ENCODE measurements at regions not wholly inside any gene's neighbourhood (a gene's known extent, or its start where the extent isn't known, plus 50 kb on each side); places are given as distances from the start of the nearest gene placed in this dataset.
"Not testable (repeated sequence)": the region's sequence is repeated elsewhere in the genome, so short reads cannot be mapped to it uniquely, and the experiment has no call there.

DNA sequence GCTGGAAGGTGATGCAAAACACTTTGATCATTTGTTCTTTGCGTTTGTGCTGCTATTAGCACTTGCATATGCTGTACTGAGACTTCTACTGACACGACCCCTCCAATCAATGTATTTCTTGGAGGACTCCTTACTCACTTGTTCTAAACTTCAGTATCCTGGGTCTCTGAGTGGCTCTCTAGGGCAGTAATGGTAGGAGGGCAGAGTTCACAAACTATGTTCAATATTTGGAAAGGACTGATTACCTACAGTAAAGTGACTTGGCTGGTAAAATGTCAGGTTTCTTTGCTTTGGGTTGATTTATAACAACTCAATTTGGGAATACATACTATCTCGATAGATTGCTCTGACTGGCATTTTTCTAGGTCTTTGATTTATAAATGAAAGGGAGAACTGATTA lies 93.7 kb downstream of the TRIM43 start:
- DNase-seq (ENCODE audit: low read depth in 3 of 3) = no peak

DNA sequence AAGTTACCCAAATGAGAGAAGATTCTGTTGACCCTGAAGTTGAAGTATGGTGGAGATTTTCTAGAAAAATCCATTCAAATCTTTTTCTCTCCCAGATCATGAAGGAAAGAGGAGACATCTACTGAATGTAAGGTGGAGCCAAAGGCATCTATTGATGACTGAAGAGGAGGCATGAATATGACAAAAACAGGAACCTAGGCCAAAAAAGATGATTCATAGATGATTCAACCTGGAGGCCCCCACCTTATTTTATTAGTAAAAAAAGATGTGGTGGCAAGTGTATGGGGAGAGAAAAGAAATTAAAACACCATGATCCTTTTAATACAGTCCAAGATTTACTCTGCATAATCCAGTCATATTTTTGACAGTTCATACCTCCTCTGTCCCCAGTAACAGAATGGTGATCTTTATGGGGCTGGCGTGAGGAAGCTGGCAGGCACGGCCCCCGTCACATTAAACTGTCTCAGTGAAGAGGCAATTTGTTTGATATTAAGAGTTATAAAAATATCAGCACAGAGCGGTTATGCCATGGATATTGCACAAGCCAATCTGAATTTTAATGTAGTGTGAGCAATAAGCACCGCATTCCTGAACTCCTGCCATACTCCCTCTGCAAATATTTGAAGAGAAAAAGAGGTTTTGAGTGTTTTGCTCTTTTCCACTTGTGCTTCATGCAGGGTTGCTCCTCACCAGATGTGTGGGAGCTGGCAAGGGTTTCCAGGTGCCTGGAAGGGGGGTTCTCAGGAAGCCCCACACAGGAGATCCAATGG lies 94.4 kb downstream of the TRIM43 start:
- DNase-seq (ENCODE audit: low read depth in 3 of 3) = not testable (repeated sequence)

DNA sequence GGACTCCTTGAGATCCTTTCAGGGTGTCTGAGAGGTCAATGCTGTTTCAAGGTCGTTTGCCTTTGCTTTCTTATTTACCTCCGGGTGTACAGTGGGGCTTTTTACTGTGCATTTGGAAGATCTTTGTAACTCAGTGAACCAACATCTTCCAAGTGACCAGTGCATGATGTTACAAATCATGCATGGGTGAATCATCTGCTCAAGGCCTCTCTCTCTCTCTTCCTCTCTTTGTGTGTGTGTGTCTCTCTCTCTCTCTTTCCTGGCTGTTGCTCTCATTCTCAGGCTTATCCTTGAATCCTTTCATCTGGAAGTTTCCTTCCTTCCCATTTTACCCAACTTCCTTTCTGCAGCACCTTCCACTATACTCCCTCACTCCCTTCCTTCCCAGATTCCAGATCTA lies 96.1 kb downstream of the TRIM43 start:
- not testable (repeated sequence) for DNase-seq (ENCODE audit: low read depth in 3 of 3)

DNA sequence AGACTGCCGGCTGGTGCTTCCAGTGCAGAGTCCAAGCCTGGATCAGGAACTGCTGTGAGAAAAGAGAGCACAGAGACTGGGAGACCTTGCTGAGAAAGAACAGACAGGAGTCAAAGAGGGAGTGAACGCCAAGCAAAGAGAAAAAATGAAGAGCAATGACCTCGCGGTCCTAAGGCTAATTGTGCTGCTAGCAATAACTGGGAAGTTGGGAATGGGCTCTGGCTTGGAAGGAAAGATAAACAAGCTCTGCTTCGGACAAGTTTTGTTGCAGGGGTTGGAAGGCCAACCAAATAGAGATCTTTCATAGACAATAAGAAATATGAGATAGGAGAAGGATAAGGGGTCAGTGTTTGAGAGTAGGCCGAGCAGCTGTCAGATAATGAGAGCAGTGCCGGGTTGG lies 99.4 kb downstream of the TRIM43 start:
- not testable (repeated sequence) for DNase-seq (ENCODE audit: low read depth in 3 of 3)

DNA sequence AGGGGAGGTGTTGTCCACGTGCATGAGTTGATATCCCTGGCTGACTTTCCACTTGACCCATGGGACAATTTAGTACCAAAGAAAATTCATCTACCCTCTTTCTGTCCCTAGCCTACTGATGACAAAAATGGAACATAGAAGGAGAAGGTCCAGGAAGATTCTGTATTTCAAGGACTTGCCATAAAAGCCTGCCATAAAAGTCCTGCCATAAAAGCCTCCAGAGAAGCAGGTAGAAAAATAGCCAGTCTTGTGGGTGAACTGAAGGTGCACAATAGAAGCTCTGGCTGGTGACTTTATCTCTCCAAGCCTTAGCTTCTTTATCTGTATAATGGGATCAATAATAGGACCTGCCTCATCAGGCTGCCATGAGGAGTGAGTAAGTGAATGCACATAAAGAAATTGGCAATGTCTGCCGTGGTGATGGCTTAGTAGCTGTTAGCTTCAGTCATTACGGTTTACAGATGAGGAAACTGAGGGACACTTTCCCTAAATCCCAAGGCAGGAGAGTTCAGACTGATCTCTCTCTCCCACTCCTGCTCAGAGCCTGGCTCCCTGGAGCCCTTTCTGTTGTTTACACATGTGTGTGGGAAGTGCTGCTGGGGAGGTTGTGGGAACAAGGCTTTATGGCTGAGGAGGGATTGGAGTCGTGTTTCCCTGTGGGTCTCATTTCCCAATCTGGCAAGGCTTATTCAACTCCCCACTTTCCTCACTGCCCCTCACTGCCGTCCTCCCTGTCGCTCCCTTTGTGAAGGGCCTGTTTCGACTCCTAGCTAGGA lies 101.5 kb downstream of the TRIM43 start:
- not testable (repeated sequence) for DNase-seq (ENCODE audit: low read depth in 3 of 3)

DNA sequence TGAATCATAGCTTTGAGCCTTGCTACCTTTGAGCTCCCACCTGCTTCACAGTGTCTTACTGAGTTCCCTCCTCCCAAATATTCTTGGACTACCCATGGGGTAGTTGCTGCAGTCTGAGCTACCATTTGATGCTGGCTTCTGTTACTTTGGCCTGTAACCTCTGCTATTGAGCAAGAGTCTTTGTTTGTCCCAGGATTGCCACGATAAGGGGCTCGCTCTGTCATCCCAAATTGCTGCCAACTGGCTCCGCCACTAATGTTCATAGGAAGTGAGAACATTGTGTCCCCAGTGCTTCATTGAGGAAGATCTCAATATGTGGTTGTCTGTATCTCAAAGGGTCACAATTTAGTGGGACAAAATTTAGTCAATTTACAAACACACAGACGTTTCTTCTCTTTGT lies 103.8 kb downstream of the TRIM43 start:
- DNase-seq (ENCODE audit: low read depth in 3 of 3) = no peak

DNA sequence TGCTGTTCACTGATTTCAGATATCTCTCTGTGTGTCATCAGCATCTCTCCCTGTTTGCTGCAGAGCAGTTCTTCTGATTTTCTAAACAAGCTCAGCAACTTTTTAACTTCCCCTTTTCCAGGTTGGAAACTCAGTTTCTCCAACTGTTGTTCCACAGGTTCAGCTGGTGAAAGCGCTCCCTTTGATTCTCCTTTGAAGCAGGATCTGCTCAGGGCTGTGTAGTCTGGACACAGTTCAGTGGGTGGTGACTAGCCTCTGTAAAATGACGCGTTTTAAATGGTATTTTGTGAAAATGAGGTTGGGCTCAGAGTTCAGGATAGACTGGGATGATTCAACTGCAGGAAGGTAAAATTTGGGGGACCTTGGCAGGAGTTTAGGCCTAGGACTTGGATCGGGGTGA lies 106.3 kb downstream of the TRIM43 start:
- DNase-seq (ENCODE audit: low read depth in 3 of 3) = no peak

DNA sequence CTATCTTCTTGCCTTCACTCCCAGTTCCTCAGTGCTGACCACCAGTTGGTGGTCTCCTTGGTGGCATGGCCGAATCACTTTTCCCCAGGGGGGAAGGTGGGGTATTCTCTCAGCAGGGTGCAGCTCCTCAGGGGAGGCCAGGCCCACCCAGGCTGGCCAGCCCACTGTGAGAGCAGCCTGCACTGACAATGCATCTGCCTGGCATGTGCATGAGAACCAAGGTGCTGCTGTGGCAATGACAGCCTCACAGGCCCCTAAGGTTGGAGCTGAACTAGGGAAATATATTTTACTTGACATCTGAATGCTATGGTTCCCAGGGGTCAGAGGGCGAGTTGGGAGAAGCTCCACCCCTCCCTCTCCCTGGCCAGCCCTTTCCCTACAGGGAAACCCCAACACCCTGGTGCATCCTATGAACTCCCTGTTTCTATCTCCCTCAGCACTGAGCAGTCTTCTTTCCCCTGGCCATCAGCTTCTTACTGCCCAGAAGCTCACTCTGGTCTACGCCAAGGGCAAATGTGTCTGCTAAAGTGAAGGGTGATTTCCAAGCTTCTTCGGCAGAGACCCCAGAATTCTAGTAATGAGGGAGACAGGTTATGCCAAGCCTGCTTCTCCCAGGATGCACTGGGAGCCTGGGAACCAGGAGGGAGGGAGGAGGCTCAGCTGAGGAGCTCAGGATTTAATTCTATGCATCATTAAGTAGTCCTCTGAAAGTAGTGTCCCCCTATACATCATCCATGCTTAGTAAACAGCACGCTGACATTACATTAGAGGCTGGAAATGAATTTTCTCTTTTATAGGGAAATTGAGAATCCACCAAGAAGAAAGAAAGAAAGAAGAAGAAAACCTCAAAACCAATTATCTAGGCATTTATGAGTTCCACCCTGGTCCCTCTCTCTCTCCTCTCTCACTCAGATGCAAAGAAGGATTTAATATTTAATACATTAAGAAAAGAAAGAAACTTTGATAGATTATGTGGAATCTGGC lies 107.7 kb downstream of the TRIM43 start:
- not testable (repeated sequence) for DNase-seq (ENCODE audit: low read depth in 3 of 3)

DNA sequence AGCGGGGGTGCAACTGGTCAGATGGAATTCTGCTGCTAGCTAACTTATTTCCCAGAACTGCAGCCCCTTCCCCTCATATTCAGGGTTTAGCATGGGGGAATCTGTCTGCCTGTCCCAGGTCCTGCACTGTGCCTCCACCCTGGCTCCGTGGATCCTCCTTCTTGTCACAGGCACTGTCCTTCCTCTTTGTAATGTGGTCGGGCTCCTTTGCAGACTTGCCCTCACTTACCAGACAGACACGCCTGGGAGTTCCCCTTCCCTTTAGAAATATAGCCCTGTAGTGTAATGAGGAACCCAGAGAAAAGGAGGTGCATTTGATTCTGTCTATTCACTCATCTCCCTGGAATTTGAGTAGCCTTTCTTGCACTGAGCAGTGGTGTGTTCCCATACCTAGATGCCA lies 108.7 kb downstream of the TRIM43 start:
- DNase-seq (ENCODE audit: low read depth in 3 of 3) = no peak

DNA sequence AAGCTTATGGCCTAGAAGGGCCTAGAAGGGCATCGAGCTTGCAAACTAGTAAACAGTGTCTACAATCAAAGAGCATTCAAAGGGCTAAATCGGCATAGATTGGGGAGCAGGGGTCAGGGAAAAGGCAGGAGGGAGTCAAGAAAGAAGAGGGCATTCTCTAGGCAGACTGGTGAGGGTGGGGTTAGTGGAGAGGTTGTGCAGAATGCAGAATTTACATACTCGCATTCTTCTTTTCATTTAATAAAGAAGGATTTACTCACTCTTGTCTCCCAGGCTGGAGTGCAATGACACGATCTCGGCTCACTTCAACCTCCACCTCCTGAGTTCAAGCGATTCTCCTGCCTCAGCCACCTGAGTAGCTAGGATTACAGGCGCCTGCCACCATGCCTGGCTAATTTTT lies 110.7 kb downstream of the TRIM43 start:
- no peak for DNase-seq (ENCODE audit: low read depth in 3 of 3)

DNA sequence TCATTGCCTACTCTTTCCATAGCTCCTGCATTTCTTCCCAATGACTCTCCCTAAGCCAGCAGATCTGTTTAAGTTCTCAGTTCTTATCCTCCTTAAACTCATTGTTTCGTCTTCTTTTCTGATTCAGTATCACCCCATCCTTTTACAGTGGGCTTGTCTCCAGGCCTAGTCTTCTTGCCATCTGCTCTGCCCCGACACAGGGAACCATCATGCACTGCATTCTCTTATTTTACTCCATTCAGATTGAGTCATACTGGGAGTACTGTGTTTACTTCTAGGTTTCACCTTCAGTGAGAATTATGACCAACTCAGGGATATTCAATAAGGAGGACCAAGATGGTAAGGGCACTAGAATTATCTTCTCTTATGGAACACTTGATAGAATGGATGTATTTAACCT lies 115.4 kb downstream of the TRIM43 start:
- not testable (repeated sequence) for DNase-seq (ENCODE audit: low read depth in 3 of 3)

DNA sequence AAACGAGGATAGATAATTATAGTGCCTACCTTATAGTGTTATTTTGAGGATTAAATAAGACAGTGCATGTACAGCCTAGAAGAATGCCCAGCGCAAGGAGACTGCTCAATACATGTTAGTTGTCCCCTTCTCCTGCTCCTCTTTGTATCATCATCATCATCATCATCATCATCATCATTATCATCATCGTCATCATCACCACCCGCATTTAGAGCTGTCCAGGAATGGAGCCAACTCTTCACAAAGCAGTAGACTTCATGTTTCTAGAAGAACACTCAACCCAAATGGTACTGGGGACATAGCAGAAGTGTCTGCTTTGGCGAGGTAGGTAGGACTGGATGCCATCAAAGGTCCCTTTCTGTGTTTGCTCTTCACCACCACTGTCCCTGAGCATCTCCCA lies 116.0 kb downstream of the TRIM43 start:
- DNase-seq (ENCODE audit: low read depth in 3 of 3) = no peak

DNA sequence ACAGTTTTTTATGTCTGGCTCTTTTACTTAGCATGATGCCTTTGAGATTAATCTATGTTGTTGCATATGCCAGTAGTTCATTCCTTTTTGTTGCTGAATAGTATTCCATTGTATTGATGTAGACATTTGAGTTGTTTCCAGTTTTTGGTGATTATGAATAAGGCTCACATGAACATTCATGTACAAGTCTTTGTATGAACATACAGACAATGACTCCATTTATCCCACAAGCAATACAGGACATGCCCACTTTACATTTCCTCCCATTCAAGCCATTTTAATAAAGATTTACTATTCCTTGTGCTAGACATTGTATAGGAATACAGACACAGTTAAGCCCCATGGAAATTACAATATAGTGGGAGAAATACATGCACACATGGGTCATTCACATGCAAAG lies 118.0 kb downstream of the TRIM43 start:
- DNase-seq (ENCODE audit: low read depth in 3 of 3) = no peak

DNA sequence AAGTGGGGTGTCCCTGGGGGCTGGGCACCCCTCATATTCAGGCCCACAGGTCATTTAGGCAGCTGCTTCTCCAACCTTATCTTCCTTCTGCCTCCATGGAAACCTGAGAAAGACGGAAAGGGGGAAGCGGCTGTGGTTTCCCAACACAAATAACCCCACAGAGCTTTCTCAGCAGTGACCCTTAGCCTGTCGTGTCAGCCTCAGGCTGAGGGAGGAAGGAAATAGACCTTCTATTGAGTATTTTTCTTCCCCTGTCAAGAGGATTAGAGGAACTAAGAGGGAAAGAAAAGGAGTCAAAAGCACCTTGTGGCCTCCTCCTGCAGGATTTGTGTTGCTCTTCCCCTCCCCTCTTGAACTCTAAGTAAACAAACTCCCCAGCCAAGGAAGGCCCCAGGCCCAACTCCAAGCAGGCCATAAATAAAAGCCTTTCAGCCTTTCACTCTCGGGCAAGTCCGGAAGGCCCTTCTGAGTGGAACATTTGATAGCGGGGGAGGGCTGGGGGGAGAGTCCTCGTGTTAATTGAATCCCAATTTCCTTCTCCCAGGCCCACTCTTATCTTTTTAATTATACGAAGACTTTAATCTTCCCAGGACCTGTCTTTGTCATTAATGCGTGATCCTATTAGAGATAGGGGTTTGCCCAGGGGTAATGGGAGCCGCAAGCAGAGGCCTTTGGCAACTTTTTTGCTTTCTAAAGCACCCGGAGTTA lies 121.8 kb downstream of the TRIM43 start:
- DNase-seq (ENCODE audit: low read depth in 3 of 3) = not testable (repeated sequence)

DNA sequence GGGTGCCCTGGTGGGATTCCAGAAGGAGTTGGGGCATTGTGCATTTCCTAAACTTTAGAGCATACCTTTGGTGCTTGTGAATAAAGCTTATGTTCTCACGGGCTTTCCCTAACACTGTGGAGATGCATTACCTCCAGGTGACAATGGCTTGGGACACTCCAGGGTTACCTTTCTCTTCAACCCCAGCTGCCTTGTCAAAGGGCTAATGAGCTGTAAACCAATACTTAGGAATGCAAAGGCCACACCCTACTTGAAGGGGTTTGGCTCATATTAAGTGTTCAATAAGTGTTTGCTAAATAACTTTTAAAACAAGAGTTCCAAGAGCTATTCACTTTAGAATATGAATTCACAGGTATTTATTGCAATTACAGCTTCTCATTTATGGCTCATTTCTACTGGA lies 122.6 kb downstream of the TRIM43 start:
- DNase-seq (ENCODE audit: low read depth in 3 of 3) = not testable (repeated sequence)

DNA sequence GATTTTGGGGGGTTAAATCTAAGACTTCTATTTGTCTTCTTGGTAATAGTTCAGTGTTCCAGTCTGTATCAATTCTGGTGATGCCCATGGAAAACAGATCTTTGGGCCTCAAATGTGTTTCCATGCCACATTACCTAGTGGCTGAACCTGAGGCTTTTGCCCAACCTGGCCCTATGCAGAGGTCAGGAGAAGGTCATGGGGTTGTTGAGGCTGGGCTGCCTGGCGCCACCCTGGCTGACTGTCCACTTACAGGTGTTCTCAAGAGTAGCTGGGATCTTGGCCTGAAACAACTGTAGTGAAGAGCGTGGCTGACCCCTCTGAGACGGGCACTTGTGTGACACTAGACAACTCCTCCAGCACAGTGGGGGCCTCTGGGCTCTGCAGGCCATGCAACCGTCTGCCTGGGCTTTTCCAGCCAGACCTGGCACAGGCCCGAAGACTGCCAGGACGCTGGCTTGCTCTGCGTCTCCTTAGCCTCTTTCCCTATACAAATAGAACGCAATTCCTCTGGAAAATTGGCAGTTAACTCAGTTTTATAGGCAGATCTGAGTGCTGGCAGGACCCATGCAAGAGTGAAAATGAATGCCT lies 127.8 kb downstream of the TRIM43 start:
- no peak for DNase-seq (ENCODE audit: low read depth in 3 of 3)

DNA sequence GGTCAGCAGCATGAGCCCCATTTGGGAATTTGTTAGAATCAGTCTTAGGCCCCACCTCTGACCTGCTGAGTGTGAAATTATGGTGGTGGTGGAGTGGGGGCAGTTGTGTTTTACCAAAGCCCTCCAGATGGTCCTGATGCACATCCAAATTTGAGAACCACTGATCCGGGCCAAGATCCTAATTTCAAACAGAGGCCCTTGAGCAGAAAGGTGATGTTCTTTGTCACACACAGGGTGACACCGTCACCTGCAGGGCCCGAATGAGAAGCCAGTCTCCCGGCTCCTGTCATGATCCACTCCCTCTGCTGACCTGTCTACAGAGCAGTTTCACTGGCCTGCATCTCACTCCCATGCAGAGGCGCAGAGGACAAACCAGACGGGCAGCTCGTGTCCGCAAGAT lies 129.9 kb downstream of the TRIM43 start:
- no peak for DNase-seq (ENCODE audit: low read depth in 3 of 3)

DNA sequence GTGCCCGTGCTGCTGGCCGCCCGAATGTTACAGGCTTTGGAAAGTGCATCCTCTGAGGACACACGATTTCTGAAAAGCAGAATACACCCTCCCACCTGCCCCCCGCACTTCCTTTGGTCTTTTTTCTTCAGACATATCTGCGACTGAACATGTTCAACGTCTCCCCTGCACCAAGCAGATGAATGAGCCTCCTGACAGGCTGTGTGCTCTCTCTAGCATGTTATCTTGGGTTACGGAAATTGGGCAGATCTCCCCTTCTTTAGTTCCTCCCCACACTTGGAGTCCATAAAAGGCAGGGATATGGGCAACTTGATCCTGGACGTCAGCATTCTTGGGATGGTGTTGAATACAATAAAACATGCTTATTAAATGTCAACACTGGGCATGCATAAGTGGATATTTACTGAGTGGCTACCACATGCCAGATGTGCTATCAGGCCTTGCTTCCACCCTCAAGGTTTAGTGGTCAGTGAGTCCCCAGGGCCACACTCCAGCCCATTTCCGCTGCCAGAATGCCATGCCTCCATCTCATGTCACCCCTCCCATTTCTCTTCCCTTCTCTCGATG lies 130.4 kb downstream of the TRIM43 start:
- no peak for DNase-seq (ENCODE audit: low read depth in 3 of 3)

DNA sequence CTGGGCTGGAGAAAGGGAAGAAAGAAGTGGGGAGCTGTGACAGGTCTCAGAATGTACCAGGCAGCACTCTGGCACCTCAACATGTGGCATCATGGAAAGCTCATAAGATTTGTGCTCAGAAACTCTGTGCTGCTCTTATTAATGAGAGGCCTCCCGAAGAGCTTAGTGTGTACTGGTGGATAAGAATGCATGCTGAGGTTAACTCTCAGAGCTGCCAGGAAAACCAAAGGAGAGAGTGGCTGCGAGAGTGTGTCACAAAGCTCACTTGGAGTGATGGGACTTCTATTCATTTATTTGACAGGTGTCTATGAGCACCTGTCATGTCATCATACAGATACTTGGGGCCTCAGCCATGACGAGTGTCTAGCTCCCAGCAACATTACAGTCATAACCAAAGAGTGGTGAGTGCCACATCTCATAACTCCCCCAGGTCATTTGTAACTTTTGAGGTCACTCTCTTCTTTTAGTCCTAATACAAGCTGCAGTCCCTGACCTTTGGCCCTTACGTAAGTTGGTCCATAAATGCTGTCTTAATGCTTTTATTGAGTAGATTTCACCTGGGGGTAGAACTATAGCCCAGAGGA lies 131.9 kb downstream of the TRIM43 start:
- not testable (repeated sequence) for DNase-seq (ENCODE audit: low read depth in 3 of 3)

DNA sequence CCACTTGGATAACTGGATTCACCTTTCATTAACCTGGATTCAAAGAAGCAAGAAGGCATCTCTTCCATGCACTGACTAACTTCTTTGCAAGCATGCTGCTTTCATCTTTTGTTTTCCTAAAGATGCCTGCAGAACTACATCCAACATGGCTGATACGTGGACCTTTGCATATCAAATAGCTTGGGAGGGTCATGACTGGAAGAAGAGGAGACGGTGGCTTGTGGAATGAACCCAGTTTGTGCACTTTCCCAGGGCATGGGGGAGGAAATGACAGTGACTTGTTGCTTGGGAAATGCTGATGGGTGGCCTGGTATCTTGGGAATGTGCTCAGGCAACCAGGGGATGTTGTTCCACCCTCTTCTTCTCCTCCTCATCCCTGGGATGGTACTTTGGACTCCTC lies 133.4 kb downstream of the TRIM43 start:
- DNase-seq (ENCODE audit: low read depth in 3 of 3) = not testable (repeated sequence)
